Rectal smooth muscle tissue (tissue), 1 donor: ENCODE measurements at regions not wholly inside any gene's neighbourhood (a gene's known extent, or its start where the extent isn't known, plus 50 kb on each side); places are given as distances from the start of the nearest gene placed in this dataset.

ENCODE experiments used
- H3K27ac ChIP-seq: one replicate; pipeline ENCODE4 v1.7.0; 2013; ENCODE audit warnings: low read depth, low read length, inconsistent platforms
- H3K27me3 ChIP-seq: one replicate; pipeline ENCODE4 v1.7.0; 2013; ENCODE audit warnings: low read length; ENCODE audit not compliant: control insufficient read depth, insufficient read depth
- H3K36me3 ChIP-seq: one replicate; pipeline ENCODE4 v1.7.0; 2013; ENCODE audit warnings: low read length; ENCODE audit not compliant: control insufficient read depth, insufficient read depth
- H3K4me1 ChIP-seq: one replicate; pipeline ENCODE4 v1.7.0; 2013; ENCODE audit warnings: low read length; ENCODE audit not compliant: control insufficient read depth, insufficient read depth
- H3K4me3 ChIP-seq: one replicate; pipeline ENCODE4 v1.7.0; 2013; ENCODE audit warnings: low read length
- H3K9ac ChIP-seq: one replicate; pipeline ENCODE4 v1.7.0; 2013; ENCODE audit warnings: low read length

GRCh38 chr10:10617686-10618085 is 400.0 kb upstream of the CELF2 start:
- Histone ChIP-seq H3K27ac (no peak overlapping the region), H3K27me3 (no peaks in the 10 kb centered on the region), H3K36me3 (no peaks in the 10 kb centered on the region), H3K4me1 (no peaks in the 10 kb centered on the region), H3K4me3 (no peak overlapping the region), H3K9ac (no peak overlapping the region)

GRCh38 chr10:10618139-10618538 is 399.5 kb upstream of the CELF2 start:
- H3K36me3 ChIP-seq, result no peaks in the 10 kb centered on the region
- no peak overlapping the region for H3K27ac ChIP-seq
- no peak overlapping the region for H3K4me3 ChIP-seq
- no peaks in the 10 kb centered on the region for H3K4me1 ChIP-seq
- H3K27me3 ChIP-seq, result no peaks in the 10 kb centered on the region
- H3K9ac ChIP-seq, result no peak overlapping the region

GRCh38 chr10:10623958-10624566 is 393.6 kb upstream of the CELF2 start:
- Histone ChIP-seq H3K27me3 (no peaks in the 10 kb centered on the region), H3K4me3 (no peak overlapping the region), H3K36me3 (no peaks in the 10 kb centered on the region), H3K27ac (no peak overlapping the region), H3K9ac (no peak overlapping the region), H3K4me1 (no peaks in the 10 kb centered on the region)

GRCh38 chr10:10624567-10624962 is 393.1 kb upstream of the CELF2 start:
- H3K4me1 ChIP-seq, result no peaks in the 10 kb centered on the region
- H3K9ac ChIP-seq, result no peak overlapping the region
- no peaks in the 10 kb centered on the region for H3K36me3 ChIP-seq
- H3K4me3 ChIP-seq, result no peak overlapping the region
- no peak overlapping the region for H3K27ac ChIP-seq
- no peaks in the 10 kb centered on the region for H3K27me3 ChIP-seq

- Histone ChIP-seq H3K27me3 (no peaks in the 10 kb centered on the region), H3K27ac (no peak overlapping the region), H3K9ac (no peak overlapping the region), H3K4me1 (no peaks in the 10 kb centered on the region), H3K4me3 (no peak overlapping the region), H3K36me3 (no peaks in the 10 kb centered on the region)
These were observed 392.2 kb upstream of the CELF2 start for GRCh38 chr10:10625491-10625890.

- H3K27ac ChIP-seq, result no peak overlapping the region
- H3K27me3 ChIP-seq, result no peaks in the 10 kb centered on the region
These were observed 390.9 kb upstream of the CELF2 start for GRCh38 chr10:10626734-10627133.

GRCh38 chr10:10627414-10627813 is 390.3 kb upstream of the CELF2 start:
- Histone ChIP-seq H3K27me3 (no peaks in the 10 kb centered on the region), H3K4me3 (no peak overlapping the region), H3K27ac (no peak overlapping the region), H3K9ac (no peak overlapping the region), H3K4me1 (no peaks in the 10 kb centered on the region), H3K36me3 (no peaks in the 10 kb centered on the region)

More at GRCh38 chr10:10626734-10627133, 390.9 kb upstream of the CELF2 start:
- Histone ChIP-seq H3K36me3 (no peaks in the 10 kb centered on the region), H3K4me3 (no peak overlapping the region), H3K4me1 (no peaks in the 10 kb centered on the region), H3K9ac (no peak overlapping the region)

GRCh38 chr10:10629512-10629911 is 388.2 kb upstream of the CELF2 start:
- Histone ChIP-seq H3K9ac (no peak overlapping the region), H3K36me3 (no peaks in the 10 kb centered on the region), H3K4me3 (no peak overlapping the region)

GRCh38 chr10:10630281-10630680 is 387.4 kb upstream of the CELF2 start:
- no peak overlapping the region for H3K27ac ChIP-seq
- no peak overlapping the region for H3K9ac ChIP-seq
- no peaks in the 10 kb centered on the region for H3K36me3 ChIP-seq
- no peaks in the 10 kb centered on the region for H3K4me1 ChIP-seq
- no peaks in the 10 kb centered on the region for H3K27me3 ChIP-seq
- H3K4me3 ChIP-seq, result no peak overlapping the region

More at GRCh38 chr10:10629512-10629911, 388.2 kb upstream of the CELF2 start:
- no peaks in the 10 kb centered on the region for H3K27me3 ChIP-seq
- H3K27ac ChIP-seq, result no peak overlapping the region
- no peaks in the 10 kb centered on the region for H3K4me1 ChIP-seq

- H3K4me1 ChIP-seq, result no peaks in the 10 kb centered on the region
These were observed 386.9 kb upstream of the CELF2 start for GRCh38 chr10:10630782-10631181.

GRCh38 chr10:10642189-10642588 is 375.5 kb upstream of the CELF2 start:
- Histone ChIP-seq H3K27me3 (no peaks in the 10 kb centered on the region), H3K4me3 (no peak overlapping the region), H3K9ac (no peak overlapping the region), H3K4me1 (peaks cover 3% of the 10 kb centered on the region), H3K36me3 (no peaks in the 10 kb centered on the region), H3K27ac (no peak overlapping the region)

More at GRCh38 chr10:10630782-10631181, 386.9 kb upstream of the CELF2 start:
- Histone ChIP-seq H3K4me3 (no peak overlapping the region), H3K27me3 (no peaks in the 10 kb centered on the region), H3K9ac (no peak overlapping the region), H3K36me3 (no peaks in the 10 kb centered on the region), H3K27ac (no peak overlapping the region)

- no peak overlapping the region for H3K27ac ChIP-seq
These were observed 374.9 kb upstream of the CELF2 start for GRCh38 chr10:10642751-10643150.

GRCh38 chr10:10644008-10644646 is 373.5 kb upstream of the CELF2 start:
- Histone ChIP-seq H3K27me3 (no peaks in the 10 kb centered on the region), H3K36me3 (no peaks in the 10 kb centered on the region), H3K27ac (no peak overlapping the region), H3K4me3 (no peak overlapping the region), H3K9ac (no peak overlapping the region), H3K4me1 (peaks cover 3% of the 10 kb centered on the region)

More at GRCh38 chr10:10642751-10643150, 374.9 kb upstream of the CELF2 start:
- H3K4me3 ChIP-seq, result no peak overlapping the region
- no peaks in the 10 kb centered on the region for H3K36me3 ChIP-seq
- peaks cover 3% of the 10 kb centered on the region for H3K4me1 ChIP-seq
- no peak overlapping the region for H3K9ac ChIP-seq
- no peaks in the 10 kb centered on the region for H3K27me3 ChIP-seq
